RWPE2 (cell line): ENCODE measurements at regions not wholly inside any gene's neighbourhood (a gene's known extent, or its start where the extent isn't known, plus 50 kb on each side); places are given as distances from the start of the nearest gene placed in this dataset.

Experiments
- ATAC-seq: fragments of 200-7000 bp; cut with Tn5 transposase; 3 replicates; pipeline ENCODE4 v1.9.1; 2021; ENCODE audit warnings: low read depth
- DNase-seq: peaks from one replicate; pipeline ENCODE4 v3.0.0-alpha.2; 2020; ENCODE audit warnings: low spot score
- H3K27ac ChIP-seq: fragments of 450-650 bp; 2 replicates; pipeline ENCODE4 v1.5.1; 2017; ENCODE audit warnings: mild to moderate bottlenecking; ENCODE audit not compliant: poor library complexity, severe bottlenecking
- H3K27me3 ChIP-seq: fragments of 250-450 bp; sonication (Bioruptor Pico); 2 replicates; pipeline ENCODE4 v1.5.1; 2021; ENCODE audit warnings: mild to moderate bottlenecking, moderate library complexity; ENCODE audit not compliant: insufficient read depth, poor library complexity, severe bottlenecking
- H3K36me3 ChIP-seq: fragments of 250-450 bp; sonication (Bioruptor Pico); 2 replicates; pipeline ENCODE4 v1.5.1; 2020; ENCODE audit warnings: low read depth, mild to moderate bottlenecking, moderate library complexity
- H3K4me1 ChIP-seq: fragments of 250-450 bp; sonication (Bioruptor Pico); 2 replicates; pipeline ENCODE4 v1.5.1; 2021; ENCODE audit warnings: mild to moderate bottlenecking, moderate library complexity; ENCODE audit not compliant: insufficient read depth, poor library complexity, severe bottlenecking
- H3K4me3 ChIP-seq: fragments of 250-450 bp; sonication (Bioruptor Pico); 2 replicates; pipeline ENCODE4 v1.5.1; 2021; ENCODE audit warnings: mild to moderate bottlenecking, moderate library complexity; ENCODE audit not compliant: severe bottlenecking
- H3K9me3 ChIP-seq: fragments of 250-450 bp; sonication (Bioruptor Pico); 2 replicates; pipeline ENCODE4 v1.5.1; 2021; ENCODE audit warnings: mild to moderate bottlenecking, moderate library complexity; ENCODE audit not compliant: severe bottlenecking
- TF ChIP-seq, protein P1 (sequence below): fragments of 450-650 bp; IDR thresholded peaks from one replicate; pipeline ENCODE4 v1.5.1; 2017; ENCODE audit warnings: mild to moderate bottlenecking, moderate library complexity; ENCODE audit not compliant: poor library complexity, severe bottlenecking

DNA sequence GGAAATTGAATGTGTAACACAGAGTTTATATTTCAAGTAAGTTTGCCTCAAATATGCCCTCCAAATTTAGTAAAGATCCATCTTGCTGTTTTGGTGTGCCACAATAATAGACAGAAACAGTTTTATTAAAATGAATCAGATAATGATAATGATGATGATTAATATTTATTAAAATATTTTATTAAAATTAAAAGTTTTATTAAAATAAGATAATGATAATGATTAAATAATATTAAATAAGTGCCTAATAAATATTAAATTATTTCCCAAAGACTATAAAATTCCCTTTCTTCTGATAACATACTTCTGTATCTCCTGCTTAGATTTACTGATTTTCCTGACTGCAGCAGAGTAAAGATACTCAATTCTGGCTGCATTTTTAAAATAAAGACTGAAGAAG is 134.5 kb downstream of the PRDM13 start:
- H3K4me1 ChIP-seq, result peaks cover 4% of the 10 kb centered on the region
- TF ChIP-seq, protein P1, sequence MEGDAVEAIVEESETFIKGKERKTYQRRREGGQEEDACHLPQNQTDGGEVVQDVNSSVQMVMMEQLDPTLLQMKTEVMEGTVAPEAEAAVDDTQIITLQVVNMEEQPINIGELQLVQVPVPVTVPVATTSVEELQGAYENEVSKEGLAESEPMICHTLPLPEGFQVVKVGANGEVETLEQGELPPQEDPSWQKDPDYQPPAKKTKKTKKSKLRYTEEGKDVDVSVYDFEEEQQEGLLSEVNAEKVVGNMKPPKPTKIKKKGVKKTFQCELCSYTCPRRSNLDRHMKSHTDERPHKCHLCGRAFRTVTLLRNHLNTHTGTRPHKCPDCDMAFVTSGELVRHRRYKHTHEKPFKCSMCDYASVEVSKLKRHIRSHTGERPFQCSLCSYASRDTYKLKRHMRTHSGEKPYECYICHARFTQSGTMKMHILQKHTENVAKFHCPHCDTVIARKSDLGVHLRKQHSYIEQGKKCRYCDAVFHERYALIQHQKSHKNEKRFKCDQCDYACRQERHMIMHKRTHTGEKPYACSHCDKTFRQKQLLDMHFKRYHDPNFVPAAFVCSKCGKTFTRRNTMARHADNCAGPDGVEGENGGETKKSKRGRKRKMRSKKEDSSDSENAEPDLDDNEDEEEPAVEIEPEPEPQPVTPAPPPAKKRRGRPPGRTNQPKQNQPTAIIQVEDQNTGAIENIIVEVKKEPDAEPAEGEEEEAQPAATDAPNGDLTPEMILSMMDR, result no peak
- ATAC-seq (no peak), DNase-seq (no peak)
- no peak overlapping the region for H3K4me3 ChIP-seq
- no peaks in the 10 kb centered on the region for H3K36me3 ChIP-seq
- peaks cover 13% of the 10 kb centered on the region for H3K27me3 ChIP-seq
- no peaks in the 10 kb centered on the region for H3K9me3 ChIP-seq
- no peak overlapping the region for H3K27ac ChIP-seq

DNA sequence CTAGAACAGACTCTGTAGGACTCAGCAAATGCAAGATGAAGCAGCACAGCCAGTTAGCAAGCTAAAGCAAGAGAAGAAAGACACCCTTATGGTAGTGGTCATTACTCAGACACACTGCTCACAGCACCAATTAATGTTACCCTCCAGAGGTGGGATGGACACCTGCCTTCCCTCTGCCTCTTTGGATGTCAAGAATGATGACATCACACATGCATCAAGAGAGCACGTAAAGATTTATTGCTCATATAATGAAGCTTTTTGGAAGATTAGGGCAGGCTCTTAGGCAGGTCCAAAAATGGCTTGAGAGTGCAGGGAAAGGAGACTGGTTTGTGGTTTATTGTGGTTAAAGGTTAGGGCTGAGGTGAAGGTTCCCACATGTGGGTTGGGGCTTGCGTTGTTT is 137.0 kb downstream of the PRDM13 start:
- no peak for DNase-seq
- Histone ChIP-seq H3K4me3 (no peak overlapping the region), H3K27me3 (peaks cover 16% of the 10 kb centered on the region), H3K4me1 (peaks cover 6% of the 10 kb centered on the region), H3K27ac (no peak overlapping the region), H3K36me3 (no peaks in the 10 kb centered on the region), H3K9me3 (no peaks in the 10 kb centered on the region)
- TF ChIP-seq, protein P1, result no peak
- no peak for ATAC-seq

DNA sequence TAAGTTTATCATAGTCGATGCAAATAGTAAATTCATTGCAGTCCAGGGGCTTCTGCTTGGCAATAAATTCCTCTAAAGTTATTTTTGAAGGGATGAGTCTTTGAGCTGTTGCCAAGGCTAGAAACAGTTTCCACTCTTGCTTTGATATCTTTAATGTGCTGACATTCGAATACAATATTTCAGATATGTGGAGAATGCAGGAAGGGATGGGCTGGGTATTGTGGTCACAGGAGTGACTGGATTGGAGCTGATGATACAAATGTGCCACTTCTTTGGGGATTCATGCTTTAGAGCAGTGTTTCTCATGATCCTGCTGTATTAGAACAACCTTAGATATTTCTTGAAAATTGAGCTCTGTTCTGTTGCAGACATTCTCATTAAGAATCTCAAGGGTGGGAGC is 139.0 kb downstream of the PRDM13 start:
- TF ChIP-seq, protein P1, result no peak
- DNase-seq, result no peak
- ATAC-seq, result peak; percentile 83

DNA sequence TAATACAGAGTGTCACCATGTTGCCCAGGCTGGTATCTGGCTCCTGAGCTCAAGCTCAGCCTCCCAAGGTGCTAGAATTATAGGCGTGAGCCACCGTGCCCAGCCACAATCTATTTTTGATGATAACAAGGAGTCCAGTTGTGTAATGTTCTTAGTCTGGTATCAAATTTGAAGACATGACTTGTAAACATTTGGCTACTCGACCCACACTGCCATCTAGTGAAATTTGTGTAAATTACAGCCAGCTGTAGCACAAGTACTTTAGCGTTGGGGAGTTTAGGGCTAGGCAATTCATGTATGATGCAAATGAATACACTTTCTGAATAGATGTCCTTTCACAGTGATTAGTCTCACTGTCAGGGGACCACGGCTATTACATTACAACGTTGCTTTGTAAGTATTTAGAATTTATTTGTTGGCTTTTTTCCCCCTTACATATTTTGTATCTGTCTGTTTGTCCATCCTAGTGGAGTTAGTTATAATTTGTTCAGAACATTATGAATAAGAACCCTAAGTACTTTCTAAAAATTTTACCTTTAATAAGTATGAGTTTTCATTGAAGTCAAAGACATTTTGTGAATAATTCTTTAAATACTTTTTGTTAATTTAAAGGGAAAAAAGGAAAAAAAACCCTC is 139.7 kb downstream of the PRDM13 start:
- TF ChIP-seq, protein P1, result peak; percentile 91

More for the DNA sequence above, 139.0 kb downstream of the PRDM13 start:
- Histone ChIP-seq H3K27ac (no peak overlapping the region), H3K4me3 (no peak overlapping the region), H3K9me3 (no peaks in the 10 kb centered on the region), H3K27me3 (peaks cover 5% of the 10 kb centered on the region), H3K36me3 (no peaks in the 10 kb centered on the region), H3K4me1 (peaks cover 6% of the 10 kb centered on the region)

DNA sequence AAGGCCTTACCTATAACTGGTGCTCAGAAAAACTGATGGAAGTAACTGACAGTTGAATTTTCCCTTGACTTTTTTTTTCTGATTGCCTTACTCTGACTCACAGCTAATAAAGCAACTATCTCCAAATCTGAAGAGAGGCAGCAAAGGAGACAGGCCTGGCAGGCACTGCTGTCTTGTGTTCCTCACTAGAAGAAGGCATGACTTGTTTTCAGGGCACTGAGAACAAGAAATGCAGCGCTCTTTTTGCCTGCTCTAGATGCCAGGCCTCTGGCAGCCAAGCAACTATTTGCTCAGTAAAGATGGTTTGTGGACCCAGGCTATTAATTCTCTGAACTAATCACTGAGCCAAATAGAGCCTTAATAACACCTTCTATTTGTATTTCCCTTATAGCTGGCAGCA is 155.1 kb downstream of the PRDM13 start:
- TF ChIP-seq, protein P1, result no peak

More for the DNA sequence above, 139.7 kb downstream of the PRDM13 start:
- Histone ChIP-seq H3K9me3 (no peaks in the 10 kb centered on the region), H3K27ac (no peak overlapping the region), H3K4me1 (peaks cover 6% of the 10 kb centered on the region), H3K27me3 (peaks cover 8% of the 10 kb centered on the region), H3K36me3 (no peaks in the 10 kb centered on the region), H3K4me3 (no peak overlapping the region)
- ATAC-seq (peak; percentile 71), DNase-seq (no peak)

More for the DNA sequence above, 155.1 kb downstream of the PRDM13 start:
- no peak for DNase-seq
- 0 out of 3 replicates have a peak, but pooled peaks have one; percentile 19 for ATAC-seq
- H3K4me3 ChIP-seq, result no peak overlapping the region
- no peaks in the 10 kb centered on the region for H3K9me3 ChIP-seq
- H3K36me3 ChIP-seq, result no peaks in the 10 kb centered on the region
- H3K27ac ChIP-seq, result no peak overlapping the region
- H3K27me3 ChIP-seq, result peaks cover 15% of the 10 kb centered on the region
- no peaks in the 10 kb centered on the region for H3K4me1 ChIP-seq
